Peyer's patch (tissue), 4 donors: ENCODE measurements at regions not wholly inside any gene's neighbourhood (a gene's known extent, or its start where the extent isn't known, plus 50 kb on each side); places are given as distances from the start of the nearest gene placed in this dataset.

Experiments used
- DNase-seq, 3 donors: peaks; one replicate each; pipeline ENCODE4 v3.0.0-alpha.2; 2017 to 2019
- H3K27ac ChIP-seq, 4 donors: fragments of 200-600 bp; sonication (generic); one replicate each; pipeline ENCODE4 v1.5.1; 2016 to 2019
- H3K27me3 ChIP-seq, 2 donors: fragments of 200-600 bp; sonication (generic); one replicate each; pipeline ENCODE4 v1.5.1; 2019
- H3K36me3 ChIP-seq, 3 donors: fragments of 200-600 bp; sonication (generic); one replicate each; pipeline ENCODE4 v1.5.1; 2016 to 2019
- H3K4me1 ChIP-seq, 4 donors: fragments of 200-600 bp; sonication (generic); one replicate each; pipeline ENCODE4 v1.5.1; 2016 to 2019
- H3K4me3 ChIP-seq, 4 donors: fragments of 200-600 bp; sonication (generic); 1 replicate in 3 of 4; 2 replicates in 1 of 4; pipeline ENCODE4 v1.5.1; 2016 to 2019; ENCODE audit warnings: mild to moderate bottlenecking in 1 of 4
- H3K9me3 ChIP-seq, 4 donors: fragments of 200-600 bp; sonication (generic); one replicate each; pipeline ENCODE4 v1.5.1; 2016 to 2019; ENCODE audit warnings: mild to moderate bottlenecking in 1 of 4
- POLR2A ChIP-seq, 2 donors: fragments of 450-650 bp; IDR thresholded peaks; one replicate each; pipeline ENCODE4 v1.5.1; 2017; ENCODE audit warnings: antibody characterized with exemption in 2 of 2, mild to moderate bottlenecking in 2 of 2, moderate library complexity in 2 of 2
- TF ChIP-seq, protein P1 (sequence below), 6 experiments: fragments of 450-650 bp in 4 of 6; fragments of 200-600 bp in 2 of 6; sonication (generic) in 1 of 6; IDR thresholded peaks; one replicate each; pipeline ENCODE4 v1.5.1; 2017 to 2019; ENCODE audit warnings: antibody characterized with exemption in 6 of 6, mild to moderate bottlenecking in 3 of 6, moderate library complexity in 1 of 6

DNA sequence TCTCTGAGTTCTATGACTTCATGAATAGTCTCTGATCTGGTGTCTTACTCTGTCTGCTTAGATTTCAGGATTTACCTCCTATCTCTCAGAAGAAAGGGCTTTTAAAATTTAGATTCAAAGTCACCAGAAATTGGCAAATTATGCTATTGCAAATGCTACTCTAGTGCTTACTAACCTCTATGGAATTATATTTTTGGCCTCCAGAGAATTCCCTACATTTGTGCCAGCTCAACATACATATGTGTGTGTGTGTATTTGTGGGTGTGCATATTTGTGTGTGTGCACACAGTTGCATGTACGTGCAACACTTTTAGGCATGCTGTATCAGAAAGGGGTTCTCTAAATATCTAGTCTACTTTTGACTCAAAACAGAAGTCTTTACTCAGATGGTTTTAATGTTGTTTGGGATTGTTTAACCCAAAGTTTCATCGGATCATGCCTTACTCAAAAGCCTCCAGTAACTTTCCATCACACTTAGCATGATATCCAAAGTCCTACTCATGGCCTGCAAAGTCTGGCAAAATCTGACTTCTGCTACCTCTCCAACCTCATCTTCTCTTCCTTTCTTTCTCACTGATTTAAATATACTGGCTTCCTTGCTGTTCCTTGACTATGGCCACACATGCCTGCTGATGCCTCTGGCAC is 147.6 kb upstream of the NR3C1 start:
- no peaks in the 10 kb centered on the region for H3K36me3 ChIP-seq
- no peak for TF ChIP-seq POLR2A (IDR thresholded peaks at IDR 0.05)
- TF ChIP-seq, protein P1, sequence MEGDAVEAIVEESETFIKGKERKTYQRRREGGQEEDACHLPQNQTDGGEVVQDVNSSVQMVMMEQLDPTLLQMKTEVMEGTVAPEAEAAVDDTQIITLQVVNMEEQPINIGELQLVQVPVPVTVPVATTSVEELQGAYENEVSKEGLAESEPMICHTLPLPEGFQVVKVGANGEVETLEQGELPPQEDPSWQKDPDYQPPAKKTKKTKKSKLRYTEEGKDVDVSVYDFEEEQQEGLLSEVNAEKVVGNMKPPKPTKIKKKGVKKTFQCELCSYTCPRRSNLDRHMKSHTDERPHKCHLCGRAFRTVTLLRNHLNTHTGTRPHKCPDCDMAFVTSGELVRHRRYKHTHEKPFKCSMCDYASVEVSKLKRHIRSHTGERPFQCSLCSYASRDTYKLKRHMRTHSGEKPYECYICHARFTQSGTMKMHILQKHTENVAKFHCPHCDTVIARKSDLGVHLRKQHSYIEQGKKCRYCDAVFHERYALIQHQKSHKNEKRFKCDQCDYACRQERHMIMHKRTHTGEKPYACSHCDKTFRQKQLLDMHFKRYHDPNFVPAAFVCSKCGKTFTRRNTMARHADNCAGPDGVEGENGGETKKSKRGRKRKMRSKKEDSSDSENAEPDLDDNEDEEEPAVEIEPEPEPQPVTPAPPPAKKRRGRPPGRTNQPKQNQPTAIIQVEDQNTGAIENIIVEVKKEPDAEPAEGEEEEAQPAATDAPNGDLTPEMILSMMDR (IDR thresholded peaks at IDR 0.05) = no peak
- H3K9me3 ChIP-seq = no peaks in the 10 kb centered on the region

DNA sequence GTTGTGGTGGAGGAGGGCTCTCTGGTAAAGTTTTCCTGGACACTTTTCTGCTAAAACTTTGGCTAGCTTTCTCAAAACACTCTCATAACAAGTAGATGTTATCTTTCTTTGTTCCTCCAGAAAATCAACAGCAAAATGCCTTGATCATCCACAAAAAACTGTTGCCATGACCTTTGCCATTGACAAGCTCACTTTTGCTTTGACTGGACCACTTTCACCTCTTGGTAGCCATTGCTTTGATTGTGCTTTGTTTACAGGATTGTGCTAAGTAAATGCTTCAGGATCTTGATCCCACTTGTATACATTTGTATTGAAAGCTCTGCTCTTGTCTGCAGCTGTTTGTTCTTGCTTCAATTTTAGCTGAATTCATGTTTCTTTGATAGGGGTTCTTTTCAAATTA is 143.9 kb upstream of the NR3C1 start:
- Histone ChIP-seq H3K36me3 (no peaks in the 10 kb centered on the region), H3K4me3 (no peak overlapping the region), H3K9me3 (no peaks in the 10 kb centered on the region), H3K27ac (no peak overlapping the region), H3K4me1 (no peaks in the 10 kb centered on the region), H3K27me3 (no peaks in the 10 kb centered on the region)
- TF ChIP-seq POLR2A (IDR thresholded peaks at IDR 0.05) = no peak
- TF ChIP-seq, protein P1 (IDR thresholded peaks at IDR 0.05) = no peak
- DNase-seq = no peak

More for the DNA sequence above, 147.6 kb upstream of the NR3C1 start:
- Histone ChIP-seq H3K27me3 (no peaks in the 10 kb centered on the region), H3K4me1 (no peaks in the 10 kb centered on the region), H3K4me3 (no peak overlapping the region), H3K27ac (no peak overlapping the region)
- no peak for DNase-seq

DNA sequence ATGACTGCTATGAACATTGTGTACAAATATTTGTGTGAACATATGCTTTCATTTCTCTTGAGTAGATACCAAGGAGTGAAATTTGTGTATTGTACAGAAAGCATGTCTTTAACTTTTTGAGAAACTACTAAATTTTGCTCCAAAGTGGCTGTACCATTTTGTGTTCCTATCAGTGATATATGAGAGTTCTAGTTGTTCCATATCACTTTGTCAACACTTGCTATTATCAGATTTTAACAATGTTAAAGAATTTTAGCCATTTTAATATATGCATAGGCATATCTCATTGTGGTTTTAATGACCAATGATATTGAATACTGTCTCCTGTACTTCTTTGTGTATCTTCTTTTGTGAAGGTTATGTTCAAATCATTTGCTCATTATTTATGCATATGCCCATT is 142.9 kb upstream of the NR3C1 start:
- Histone ChIP-seq H3K9me3 (no peaks in the 10 kb centered on the region), H3K4me3 (no peak overlapping the region), H3K4me1 (no peaks in the 10 kb centered on the region), H3K27me3 (no peaks in the 10 kb centered on the region), H3K36me3 (no peaks in the 10 kb centered on the region), H3K27ac (no peak overlapping the region)
- no peak for TF ChIP-seq POLR2A (IDR thresholded peaks at IDR 0.05)
- TF ChIP-seq, protein P1 (IDR thresholded peaks at IDR 0.05) = no peak
- no peak for DNase-seq

DNA sequence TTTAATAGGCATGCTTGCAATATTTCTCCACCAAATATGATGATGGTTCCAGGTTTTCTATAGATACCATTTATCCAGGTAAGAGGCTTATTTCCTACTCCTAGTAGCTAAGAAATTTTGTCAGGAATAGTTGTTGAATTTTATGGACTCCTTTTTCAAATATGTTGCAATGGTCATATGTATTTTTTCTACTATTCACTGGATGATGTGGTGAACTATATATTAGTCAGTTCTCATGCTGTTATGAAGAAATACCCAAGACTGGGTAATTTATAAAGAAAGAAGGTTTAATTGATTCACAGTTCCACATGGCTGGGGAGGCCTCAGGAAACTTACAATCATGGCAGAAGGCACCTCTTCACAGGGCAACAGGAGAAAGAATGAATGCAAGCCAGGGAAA is 141.1 kb upstream of the NR3C1 start:
- Histone ChIP-seq H3K4me3 (no peak overlapping the region), H3K9me3 (no peaks in the 10 kb centered on the region), H3K36me3 (no peaks in the 10 kb centered on the region), H3K4me1 (no peaks in the 10 kb centered on the region), H3K27ac (no peak overlapping the region), H3K27me3 (no peaks in the 10 kb centered on the region)
- TF ChIP-seq, protein P1 (IDR thresholded peaks at IDR 0.05) = no peak
- TF ChIP-seq POLR2A (IDR thresholded peaks at IDR 0.05) = no peak
- DNase-seq = no peak

DNA sequence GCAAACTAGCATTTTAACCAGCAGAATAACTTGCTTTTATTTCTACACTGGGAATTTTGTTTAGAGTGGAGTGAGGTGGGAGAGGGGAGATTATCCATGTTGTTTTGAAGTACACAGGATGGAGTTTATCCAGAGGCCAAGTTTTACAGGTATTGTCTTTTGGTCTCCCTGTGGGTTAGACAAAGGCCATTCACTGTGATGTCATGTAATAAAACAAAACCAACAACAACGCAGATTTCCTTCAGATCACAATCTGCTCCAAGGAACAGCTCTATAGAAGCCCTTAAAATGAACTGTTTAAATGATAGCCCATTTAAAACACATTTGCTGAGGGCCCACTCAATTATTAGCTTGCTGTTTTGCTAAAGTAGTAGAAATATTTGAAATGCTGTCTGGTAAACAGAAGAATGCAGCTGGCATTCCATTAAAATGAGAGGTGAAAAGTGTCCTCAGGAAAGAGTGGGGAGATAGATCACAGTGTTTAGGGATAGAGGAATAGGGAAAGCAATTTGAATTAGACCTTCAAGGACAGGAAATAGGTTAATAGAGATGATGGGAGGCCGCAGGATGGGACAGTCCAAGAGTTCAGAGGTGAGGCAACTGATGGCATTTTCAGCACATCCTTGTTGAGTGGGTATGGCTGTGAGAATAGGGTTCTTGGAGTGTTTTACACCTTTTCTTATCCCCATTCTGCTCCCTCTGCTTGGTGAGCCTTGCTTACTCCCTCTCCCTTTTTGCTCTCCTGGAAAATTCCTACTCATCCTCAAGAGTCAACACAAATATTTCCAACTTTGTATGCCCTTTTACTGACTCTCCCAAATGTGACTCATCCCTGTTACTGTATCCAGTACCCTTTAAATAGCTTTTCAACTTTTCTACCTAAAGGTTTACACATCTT is 140.1 kb upstream of the NR3C1 start:
- Histone ChIP-seq H3K4me1 (no peaks in the 10 kb centered on the region), H3K27ac (no peak overlapping the region), H3K27me3 (no peaks in the 10 kb centered on the region), H3K36me3 (no peaks in the 10 kb centered on the region), H3K9me3 (peaks cover 0 to 3% (median 0%) of the 10 kb centered on the region in 4 donors), H3K4me3 (no peak overlapping the region)
- DNase-seq = no peak
- TF ChIP-seq POLR2A (IDR thresholded peaks at IDR 0.05) = no peak
- TF ChIP-seq, protein P1 (IDR thresholded peaks at IDR 0.05) = no peak
